Caki2 (cell line): ENCODE measurements at regions not wholly inside any gene's neighbourhood (a gene's known extent, or its start where the extent isn't known, plus 50 kb on each side); places are given as distances from the start of the nearest gene placed in this dataset.

Source experiments
- DNase-seq: peaks from one replicate; pipeline ENCODE4 v3.0.0-alpha.2; 2015; ENCODE audit warnings: low read depth
- in situ Hi-C: cut with HindIII; loops from 2 replicates; pipeline ENCODE4 v1.10.0; 2016; ENCODE audit warnings: low sequenced_read_pairs, low pct_unique_long_range_greater_than_20kb, mixed read lengths

GRCh38 chr22:27171212-27171611 is 513.8 kb downstream of the MIAT start:
- in situ Hi-C loops = no loop called here

GRCh38 chr22:27173530-27173929 is 516.1 kb downstream of the MIAT start:
- DNase-seq = no peak
- in situ Hi-C loops = no loop called here

More at GRCh38 chr22:27171212-27171611, 513.8 kb downstream of the MIAT start:
- DNase-seq = no peak

- no peak for DNase-seq
- in situ Hi-C loops = no loop called here
Measured at GRCh38 chr22:27175021-27175838, 517.8 kb downstream of the MIAT start.

GRCh38 chr22:27175974-27176373 is 518.6 kb downstream of the MIAT start:
- DNase-seq = no peak
- in situ Hi-C loops = no loop called here

- in situ Hi-C loops = no loop called here
Measured at GRCh38 chr22:27179161-27179560, 521.8 kb downstream of the MIAT start.

GRCh38 chr22:27181537-27181936 is 524.1 kb downstream of the MIAT start:
- no peak for DNase-seq
- in situ Hi-C loops = no loop called here

More at GRCh38 chr22:27179161-27179560, 521.8 kb downstream of the MIAT start:
- DNase-seq = no peak

- in situ Hi-C loops = no loop called here
- no peak for DNase-seq
Measured at GRCh38 chr22:27183474-27183873, 526.1 kb downstream of the MIAT start.

GRCh38 chr22:27185099-27185709 is 527.8 kb downstream of the MIAT start:
- no peak for DNase-seq
- in situ Hi-C loops = no loop called here

- no peak for DNase-seq
- in situ Hi-C loops = no loop called here
Measured at GRCh38 chr22:27185760-27186302, 528.4 kb downstream of the MIAT start.

GRCh38 chr22:27186643-27187042 is 529.3 kb downstream of the MIAT start:
- no peak for DNase-seq
- in situ Hi-C loops = no loop called here

GRCh38 chr22:27192135-27192829 is 534.9 kb downstream of the MIAT start:
- in situ Hi-C loops = no loop called here
- DNase-seq = no peak

GRCh38 chr22:27193215-27193614 is 535.8 kb downstream of the MIAT start:
- in situ Hi-C loops = no loop called here
- no peak for DNase-seq

- no peak for DNase-seq
Measured at GRCh38 chr22:27193636-27194035, 536.2 kb downstream of the MIAT start.

GRCh38 chr22:27194096-27194748 is 536.8 kb downstream of the MIAT start:
- no peak for DNase-seq
- in situ Hi-C loops = no loop called here

More at GRCh38 chr22:27193636-27194035, 536.2 kb downstream of the MIAT start:
- in situ Hi-C loops = no loop called here

GRCh38 chr22:27195094-27195493 is 537.7 kb downstream of the MIAT start:
- DNase-seq = no peak
- in situ Hi-C loops = no loop called here

GRCh38 chr22:27195494-27195893 is 538.1 kb downstream of the MIAT start:
- no peak for DNase-seq

GRCh38 chr22:27196606-27197005 is 539.2 kb downstream of the MIAT start:
- no peak for DNase-seq
- in situ Hi-C loops = no loop called here

More at GRCh38 chr22:27195494-27195893, 538.1 kb downstream of the MIAT start:
- in situ Hi-C loops = no loop called here

- no peak for DNase-seq
- in situ Hi-C loops = no loop called here
Measured at GRCh38 chr22:27197052-27197451, 539.7 kb downstream of the MIAT start.
